Effector memory CD8-positive, alpha-beta T cell (primary cell): ENCODE measurements at regions not wholly inside any gene's neighbourhood (a gene's known extent, or its start where the extent isn't known, plus 50 kb on each side); places are given as distances from the start of the nearest gene placed in this dataset.

ENCODE experiments used
- ATAC-seq: fragments of 150-1000 bp; cut with Tn5 transposase; replicated peaks from 2 replicates; pipeline ENCODE4 v1.10.0; 2021; ENCODE audit warnings: mild to moderate bottlenecking, moderate library complexity
- DNase-seq, 3 experiments: peaks; one replicate each; pipeline ENCODE4 v3.0.0; 2021
- H3K27ac Mint-ChIP-seq, 2 donors: one replicate each; pipeline ENCODE4 v1.8.0; 2022; ENCODE audit warnings: mild to moderate bottlenecking in 2 of 2, mixed read lengths in 2 of 2, moderate library complexity in 2 of 2
- H3K27me3 Mint-ChIP-seq, 2 donors: one replicate each; pipeline ENCODE4 v1.8.0; 2022; ENCODE audit warnings: mixed read lengths in 2 of 2
- H3K36me3 Mint-ChIP-seq: one replicate; pipeline ENCODE4 v1.8.0; 2022; ENCODE audit warnings: mild to moderate bottlenecking, moderate library complexity, mixed read lengths; ENCODE audit not compliant: insufficient read depth
- H3K4me1 Mint-ChIP-seq, 2 donors: one replicate each; pipeline ENCODE4 v1.8.0; 2022; ENCODE audit warnings: low read depth in 2 of 2, mixed read lengths in 2 of 2
- H3K4me3 Mint-ChIP-seq, 2 donors: one replicate each; pipeline ENCODE4 v1.8.0; 2022; ENCODE audit warnings: mild to moderate bottlenecking in 2 of 2, mixed read lengths in 2 of 2, moderate library complexity in 2 of 2
- H3K9me3 Mint-ChIP-seq, 2 donors: one replicate each; pipeline ENCODE4 v1.8.0; 2022; ENCODE audit warnings: mixed read lengths in 2 of 2

DNA sequence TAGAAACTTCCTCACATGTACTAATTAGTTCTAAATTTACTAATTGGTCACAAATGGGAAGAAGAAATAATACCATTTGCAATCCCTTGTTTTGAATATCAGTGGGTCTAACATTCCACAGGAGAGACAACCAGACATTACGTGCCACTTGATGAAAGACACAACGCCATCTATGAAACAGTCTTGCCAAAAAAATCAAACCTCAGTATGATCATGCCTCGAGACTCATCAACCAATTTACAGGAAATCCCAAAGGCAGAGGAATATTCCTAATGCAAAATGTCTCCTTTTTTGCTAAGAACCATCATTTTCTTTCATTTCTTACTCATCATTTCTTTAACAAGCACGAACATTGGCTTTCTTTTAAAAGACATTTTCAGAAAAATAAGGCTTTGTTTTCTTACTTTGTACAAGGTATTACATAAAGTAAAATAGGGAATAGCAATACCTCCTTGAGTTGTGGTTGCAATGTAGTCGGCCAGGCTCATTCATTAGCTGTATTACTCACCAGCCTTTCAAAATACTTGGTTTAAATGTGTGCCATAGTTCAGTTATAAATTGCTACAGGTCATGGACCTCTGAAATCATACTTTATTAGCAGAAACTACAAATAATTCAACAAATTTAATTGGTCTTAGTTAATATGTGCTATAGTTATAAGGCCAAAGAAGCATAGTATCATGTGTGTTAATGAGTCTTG lies 436.2 kb upstream of the FLRT2 start:
- DNase-seq (no peak), ATAC-seq (no peak)
- Mint-ChIP-seq H3K9me3 (peaks cover 3 to 6% of the 10 kb centered on the region in 2 donors), H3K4me3 (no peak overlapping the region), H3K27ac (no peak overlapping the region), H3K4me1 (no peaks in the 10 kb centered on the region), H3K36me3 (no peaks in the 10 kb centered on the region), H3K27me3 (no peaks in the 10 kb centered on the region)

DNA sequence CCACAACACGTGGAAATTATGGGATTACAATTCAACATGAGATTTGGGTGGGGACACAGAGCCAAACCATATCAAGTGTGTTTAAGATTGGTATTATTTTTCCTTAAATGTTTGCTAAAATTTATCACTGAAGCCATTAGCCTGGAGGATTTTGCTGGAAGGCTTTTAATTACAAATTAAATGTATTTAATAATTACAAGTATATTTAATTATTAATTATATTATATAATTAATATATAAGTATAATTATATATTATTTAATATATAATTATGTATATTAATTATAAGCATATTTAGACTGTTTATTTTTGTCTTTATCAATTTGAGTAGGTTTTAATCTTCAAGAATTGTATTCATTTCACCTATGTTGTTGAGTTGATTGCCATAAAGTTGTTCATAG lies 427.4 kb upstream of the FLRT2 start:
- no peak for DNase-seq
- Mint-ChIP-seq H3K4me1 (no peaks in the 10 kb centered on the region), H3K27ac (no peak overlapping the region), H3K36me3 (no peaks in the 10 kb centered on the region), H3K9me3 (peaks cover 0 to 10% of the 10 kb centered on the region in 2 donors), H3K4me3 (no peak overlapping the region), H3K27me3 (no peaks in the 10 kb centered on the region)
- ATAC-seq, result no peak

DNA sequence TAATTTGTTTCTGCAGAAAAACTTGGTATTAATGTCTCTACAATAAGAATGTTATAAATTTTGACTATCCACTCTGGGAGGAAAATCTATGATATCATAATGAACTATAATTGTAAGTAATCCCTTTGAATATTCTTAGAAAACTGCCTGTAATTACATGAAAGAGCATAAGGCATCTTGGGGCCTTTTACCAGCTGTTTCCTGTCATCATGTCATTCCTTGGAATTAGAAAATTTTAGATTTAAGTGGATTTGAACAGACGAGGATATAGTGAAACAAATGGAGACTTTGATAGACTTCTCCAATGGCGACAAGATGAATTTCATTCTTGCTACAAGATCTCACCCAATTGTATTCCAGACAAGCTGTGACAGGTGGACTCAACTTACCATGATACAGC lies 423.4 kb upstream of the FLRT2 start:
- no peaks in the 10 kb centered on the region for H3K36me3 Mint-ChIP-seq
- H3K4me3 Mint-ChIP-seq, result no peak overlapping the region
- DNase-seq, result no peak
- no peak overlapping the region for H3K27ac Mint-ChIP-seq
- H3K27me3 Mint-ChIP-seq, result no peaks in the 10 kb centered on the region
- ATAC-seq, result no peak
- peaks cover 0 to 8% of the 10 kb centered on the region in 2 donors for H3K9me3 Mint-ChIP-seq
- no peaks in the 10 kb centered on the region for H3K4me1 Mint-ChIP-seq

DNA sequence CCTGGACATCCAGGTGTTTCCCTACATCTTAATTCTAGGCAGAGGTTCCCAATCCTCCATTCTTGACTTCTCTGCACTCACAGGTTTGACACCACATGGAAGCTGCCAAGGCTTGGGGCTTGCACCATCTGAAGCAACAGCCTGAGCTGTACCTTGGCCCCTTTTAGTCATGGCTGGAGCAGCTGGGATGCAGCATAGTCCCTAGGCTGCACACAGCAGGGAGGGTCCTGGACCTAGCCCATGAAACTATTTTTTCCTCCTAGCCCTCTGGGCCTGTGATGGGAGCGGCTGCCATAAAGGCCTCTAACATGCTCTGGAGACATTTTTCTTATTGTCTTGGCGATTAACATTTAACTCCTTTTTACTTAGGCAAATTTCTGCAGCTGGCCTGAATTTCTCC lies 417.2 kb upstream of the FLRT2 start:
- H3K27ac Mint-ChIP-seq, result no peak overlapping the region
- ATAC-seq (no peak), DNase-seq (no peak)
- H3K4me1 Mint-ChIP-seq, result no peaks in the 10 kb centered on the region
- peaks cover 1 to 28% of the 10 kb centered on the region in 2 donors for H3K9me3 Mint-ChIP-seq
- no peak overlapping the region for H3K4me3 Mint-ChIP-seq
- H3K36me3 Mint-ChIP-seq, result peaks cover 3% of the 10 kb centered on the region
- no peaks in the 10 kb centered on the region for H3K27me3 Mint-ChIP-seq

DNA sequence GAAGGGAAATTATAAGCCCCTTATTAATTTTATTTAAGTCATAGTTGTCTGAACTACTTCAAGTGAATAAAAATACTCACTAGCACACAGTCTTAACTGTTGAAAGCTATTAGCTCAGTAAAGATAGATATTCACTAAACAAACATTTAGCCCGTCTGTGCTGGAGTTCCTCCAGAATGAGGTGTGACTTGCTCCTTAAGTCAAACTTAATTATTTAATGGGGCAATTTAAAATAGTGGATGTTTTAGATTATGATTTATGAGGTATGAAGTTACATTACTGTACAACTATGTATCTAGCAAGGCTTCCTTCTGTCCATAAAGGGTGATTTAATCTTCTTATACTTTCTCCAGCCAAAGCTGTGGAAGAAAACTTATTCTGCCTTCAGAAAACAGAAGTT lies 414.0 kb upstream of the FLRT2 start:
- ATAC-seq, result no peak
- DNase-seq, result no peak
- Mint-ChIP-seq H3K4me1 (no peaks in the 10 kb centered on the region), H3K4me3 (no peak overlapping the region), H3K9me3 (peaks cover 3 to 28% of the 10 kb centered on the region in 2 donors), H3K27me3 (no peaks in the 10 kb centered on the region), H3K36me3 (peaks cover 3% of the 10 kb centered on the region), H3K27ac (no peak overlapping the region)

DNA sequence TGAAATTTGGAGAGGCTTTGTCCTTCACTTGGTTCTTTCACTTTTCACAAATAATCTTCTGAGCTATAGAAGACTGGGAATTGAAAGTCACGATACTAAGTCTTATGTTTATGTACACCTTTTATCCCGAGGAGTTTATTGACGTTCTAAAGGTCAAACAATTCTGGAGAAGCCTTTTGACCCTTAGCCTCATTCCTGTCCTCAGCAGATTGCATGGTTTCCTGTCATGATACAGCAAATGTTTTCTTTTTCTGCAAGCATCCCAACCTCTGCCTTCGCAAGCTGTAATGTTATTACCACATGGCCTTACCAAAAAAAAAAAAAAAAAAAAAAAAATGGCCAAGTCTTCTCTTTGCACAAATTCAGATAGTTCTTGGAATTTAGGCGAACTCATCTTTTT lies 411.7 kb upstream of the FLRT2 start:
- Mint-ChIP-seq H3K27me3 (no peaks in the 10 kb centered on the region), H3K36me3 (no peaks in the 10 kb centered on the region), H3K4me3 (no peak overlapping the region), H3K9me3 (peaks cover 3 to 20% of the 10 kb centered on the region in 2 donors), H3K4me1 (no peaks in the 10 kb centered on the region), H3K27ac (no peak overlapping the region)
- no peak for ATAC-seq
- DNase-seq, result no peak

DNA sequence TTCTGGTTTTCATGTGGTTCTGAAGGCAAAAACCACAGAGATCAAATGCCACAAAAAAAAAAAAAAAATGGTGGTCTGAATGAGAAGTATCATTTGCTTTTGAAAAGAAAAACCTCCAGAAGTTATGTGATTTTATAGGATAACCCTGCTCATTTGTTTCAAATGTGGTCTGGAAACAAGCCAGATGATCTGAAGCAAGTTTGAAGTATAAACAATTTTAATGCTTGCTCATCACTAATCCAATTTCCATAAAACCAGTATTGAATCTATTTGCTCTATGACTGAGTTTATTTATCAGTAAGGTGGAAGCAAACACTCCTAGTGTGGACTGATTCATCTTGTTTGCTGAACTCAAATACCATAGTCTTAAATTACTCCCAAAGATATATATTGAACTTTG lies 407.3 kb upstream of the FLRT2 start:
- H3K4me1 Mint-ChIP-seq, result no peaks in the 10 kb centered on the region
- DNase-seq, result no peak
- no peak for ATAC-seq
- H3K9me3 Mint-ChIP-seq, result peaks cover 8 to 26% of the 10 kb centered on the region in 2 donors
- H3K27ac Mint-ChIP-seq, result no peak overlapping the region
- no peak overlapping the region for H3K4me3 Mint-ChIP-seq
- no peaks in the 10 kb centered on the region for H3K36me3 Mint-ChIP-seq
- no peaks in the 10 kb centered on the region for H3K27me3 Mint-ChIP-seq

DNA sequence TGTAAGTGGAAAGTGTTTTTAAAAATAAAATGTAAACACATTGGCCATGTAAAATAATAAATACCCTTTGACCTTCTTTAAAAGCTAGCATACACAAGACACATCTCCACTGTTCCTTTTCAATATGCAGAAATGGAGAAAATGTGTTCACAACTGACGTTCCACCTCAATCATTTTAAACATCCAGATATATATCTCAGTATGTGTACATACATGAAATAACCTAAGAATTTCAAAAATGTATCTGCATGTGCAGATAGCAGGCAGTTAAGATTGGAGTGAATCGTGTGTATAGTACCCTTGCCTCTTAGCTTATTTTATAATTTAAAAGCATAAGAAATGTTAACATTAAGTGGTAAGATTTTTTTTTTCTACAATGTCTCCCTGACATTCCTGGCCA lies 406.2 kb upstream of the FLRT2 start:
- no peaks in the 10 kb centered on the region for H3K27me3 Mint-ChIP-seq
- no peak overlapping the region for H3K4me3 Mint-ChIP-seq
- no peak for DNase-seq
- H3K27ac Mint-ChIP-seq, result no peak overlapping the region
- H3K4me1 Mint-ChIP-seq, result no peaks in the 10 kb centered on the region
- H3K9me3 Mint-ChIP-seq, result peaks cover 8 to 26% of the 10 kb centered on the region in 2 donors
- H3K36me3 Mint-ChIP-seq, result no peaks in the 10 kb centered on the region
- ATAC-seq, result no peak

DNA sequence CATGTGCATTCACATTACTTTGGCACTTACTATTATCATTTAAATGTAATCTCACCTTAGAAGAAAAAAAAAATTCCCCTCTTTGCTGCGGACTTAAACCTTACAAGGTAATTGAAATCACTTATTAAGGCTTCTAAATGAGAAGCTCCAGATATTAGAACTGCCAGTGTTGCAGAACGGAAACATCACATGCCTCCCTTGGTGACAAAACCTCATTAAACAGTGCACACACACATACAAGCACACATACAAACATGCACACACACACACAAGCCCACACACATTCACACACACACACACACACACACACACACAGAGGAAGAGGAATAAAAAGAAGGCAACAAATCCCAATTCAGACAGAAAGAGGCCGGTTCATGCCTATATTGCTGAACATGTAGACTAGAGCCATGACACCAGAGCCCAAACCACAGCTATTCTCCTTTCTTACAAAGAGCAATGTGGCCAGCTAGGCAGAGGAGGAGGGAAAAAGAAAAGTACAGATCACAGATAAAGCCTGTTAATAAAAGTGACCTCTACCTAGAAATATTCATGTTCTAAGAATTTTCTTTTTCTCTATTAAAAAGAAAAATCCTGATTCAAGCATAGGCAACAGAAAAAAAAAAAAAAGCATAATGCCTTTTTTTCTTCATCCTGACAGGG lies 405.2 kb upstream of the FLRT2 start:
- no peak for DNase-seq
- no peak for ATAC-seq
- H3K27ac Mint-ChIP-seq, result no peak overlapping the region
- H3K36me3 Mint-ChIP-seq, result no peaks in the 10 kb centered on the region
- H3K4me3 Mint-ChIP-seq, result no peak overlapping the region
- no peaks in the 10 kb centered on the region for H3K27me3 Mint-ChIP-seq
- no peaks in the 10 kb centered on the region for H3K4me1 Mint-ChIP-seq
- H3K9me3 Mint-ChIP-seq, result peaks cover 8 to 26% of the 10 kb centered on the region in 2 donors

DNA sequence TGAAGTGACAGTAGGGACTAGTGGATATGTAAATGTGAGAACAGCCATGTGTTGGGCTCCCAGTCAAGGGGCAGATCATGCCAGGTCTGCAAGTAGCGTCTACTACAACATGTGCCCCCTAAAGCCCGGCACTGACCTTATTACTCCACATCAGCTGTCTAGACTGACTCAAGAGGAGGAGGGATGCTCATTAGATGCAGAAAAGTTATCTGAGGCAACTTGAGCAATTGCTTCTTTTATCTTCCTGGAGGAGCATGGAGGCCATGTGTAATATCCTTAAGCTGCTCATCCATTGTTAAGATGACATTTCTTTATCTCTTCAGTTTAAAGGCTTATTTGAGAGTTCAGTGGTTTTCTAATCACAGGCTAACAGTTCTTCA lies 404.7 kb upstream of the FLRT2 start:
- ATAC-seq, result no peak
- no peak overlapping the region for H3K27ac Mint-ChIP-seq

DNA sequence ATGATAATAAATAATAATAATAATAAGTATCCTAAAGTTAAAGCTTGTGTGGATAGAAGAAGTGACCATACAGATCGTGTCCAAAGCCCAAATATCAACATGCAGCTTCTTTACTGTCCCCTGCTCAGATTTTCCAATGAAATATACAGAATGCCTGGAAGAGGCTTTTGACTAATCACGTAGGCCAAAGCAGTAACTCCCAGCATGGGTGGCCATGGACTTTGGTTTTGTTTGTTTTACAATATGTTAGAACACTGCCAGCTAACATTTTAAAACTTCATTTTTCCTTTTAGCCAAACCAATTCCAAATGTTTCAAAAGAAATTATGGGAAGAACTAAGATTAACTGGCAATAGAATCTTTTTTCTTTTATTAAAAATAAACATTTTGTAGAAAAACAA lies 400.0 kb upstream of the FLRT2 start:
- ATAC-seq (no peak), DNase-seq (no peak)
- H3K36me3 Mint-ChIP-seq, result no peaks in the 10 kb centered on the region
- H3K27me3 Mint-ChIP-seq, result no peaks in the 10 kb centered on the region
- H3K9me3 Mint-ChIP-seq, result peaks cover 6 to 26% of the 10 kb centered on the region in 2 donors
- H3K4me3 Mint-ChIP-seq, result no peak overlapping the region
- no peak overlapping the region for H3K27ac Mint-ChIP-seq
- H3K4me1 Mint-ChIP-seq, result no peaks in the 10 kb centered on the region

More for the DNA sequence above, 404.7 kb upstream of the FLRT2 start:
- H3K9me3 Mint-ChIP-seq, result peaks cover 7 to 26% of the 10 kb centered on the region in 2 donors
- H3K4me1 Mint-ChIP-seq, result no peaks in the 10 kb centered on the region
- H3K36me3 Mint-ChIP-seq, result no peaks in the 10 kb centered on the region
- DNase-seq, result no peak
- no peak overlapping the region for H3K4me3 Mint-ChIP-seq
- no peaks in the 10 kb centered on the region for H3K27me3 Mint-ChIP-seq

DNA sequence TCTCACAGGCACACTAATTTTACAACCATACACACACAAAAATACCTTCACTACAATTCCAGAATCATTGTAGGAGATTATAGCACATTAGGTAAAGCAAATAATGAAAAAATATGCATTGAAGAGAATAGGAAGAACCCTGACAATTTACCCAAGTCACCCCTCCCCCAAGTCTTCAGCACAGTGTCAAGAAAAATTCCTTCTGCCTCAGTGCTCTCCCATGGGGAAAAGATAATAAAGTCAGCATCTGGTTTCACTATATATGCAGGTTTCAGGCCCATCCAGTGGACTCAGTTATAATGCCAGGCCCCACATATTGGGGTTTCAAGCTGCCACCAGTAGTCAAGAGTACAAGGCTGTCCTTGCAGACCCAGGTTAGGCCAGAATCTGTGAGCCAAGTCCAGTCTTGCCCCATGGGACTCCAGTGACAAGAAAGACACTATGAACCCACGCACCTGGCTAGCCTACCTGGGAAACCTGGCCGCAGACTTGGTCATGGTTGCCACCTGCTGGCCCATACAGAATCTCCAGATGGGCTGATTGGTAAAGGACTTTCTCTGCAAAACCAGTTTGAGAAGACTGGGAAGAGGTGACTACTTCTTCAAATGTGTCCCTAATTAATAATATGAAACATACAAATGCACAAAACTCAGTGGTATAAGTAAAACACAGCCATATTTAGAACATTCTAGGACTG lies 398.6 kb upstream of the FLRT2 start:
- no peak for ATAC-seq
- Mint-ChIP-seq H3K9me3 (peaks cover 6 to 24% of the 10 kb centered on the region in 2 donors), H3K4me1 (no peaks in the 10 kb centered on the region), H3K27ac (no peak overlapping the region), H3K36me3 (no peaks in the 10 kb centered on the region), H3K4me3 (no peak overlapping the region), H3K27me3 (no peaks in the 10 kb centered on the region)
- no peak for DNase-seq

DNA sequence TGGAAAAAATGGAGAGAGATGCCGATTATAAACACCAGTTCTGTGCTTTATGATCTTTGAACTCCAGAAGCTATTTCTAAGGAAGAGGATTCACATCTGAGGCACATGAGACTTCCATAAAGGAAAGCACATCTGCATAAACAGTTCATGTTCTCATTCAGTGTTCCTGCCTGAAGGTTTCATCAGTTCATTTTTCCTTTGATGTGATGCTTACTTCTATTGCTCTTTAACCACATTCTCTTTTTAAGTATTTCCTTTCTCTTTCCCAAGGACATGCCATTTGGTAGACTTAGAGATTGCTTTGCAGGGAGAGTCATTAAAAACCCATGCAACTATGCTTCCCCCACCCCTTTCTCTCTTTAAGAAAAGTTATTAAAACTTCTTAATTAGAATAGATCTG lies 387.0 kb upstream of the FLRT2 start:
- ATAC-seq (no peak), DNase-seq (no peak)
- H3K4me1 Mint-ChIP-seq, result no peaks in the 10 kb centered on the region
- no peak overlapping the region for H3K4me3 Mint-ChIP-seq
- H3K36me3 Mint-ChIP-seq, result no peaks in the 10 kb centered on the region
- peaks cover 5 to 8% of the 10 kb centered on the region in 2 donors for H3K9me3 Mint-ChIP-seq
- no peaks in the 10 kb centered on the region for H3K27me3 Mint-ChIP-seq
- H3K27ac Mint-ChIP-seq, result no peak overlapping the region

DNA sequence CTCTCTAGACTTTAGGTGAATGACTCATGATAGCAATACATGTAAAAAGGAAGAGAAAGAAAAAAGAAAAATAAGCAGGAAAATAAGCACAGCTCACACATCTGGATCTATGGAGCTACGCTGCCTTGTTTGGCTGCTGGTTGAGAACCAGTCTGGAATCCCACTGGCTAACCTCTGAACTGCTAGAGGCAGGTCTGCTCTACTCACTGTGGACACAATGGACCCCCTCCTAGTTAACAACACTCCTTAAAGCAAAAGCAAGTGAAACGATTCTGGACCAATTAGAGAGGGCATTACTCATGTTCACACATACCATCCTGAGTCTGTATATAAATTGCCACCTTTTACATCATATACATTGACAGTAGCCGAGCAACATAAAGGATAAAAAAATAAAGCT lies 383.2 kb upstream of the FLRT2 start:
- Mint-ChIP-seq H3K36me3 (no peaks in the 10 kb centered on the region), H3K4me3 (no peak overlapping the region), H3K27me3 (no peaks in the 10 kb centered on the region), H3K27ac (no peak overlapping the region), H3K4me1 (no peaks in the 10 kb centered on the region), H3K9me3 (peaks cover 0 to 8% of the 10 kb centered on the region in 2 donors)
- ATAC-seq (no peak), DNase-seq (no peak)
